ENCODE measurements at regions not wholly inside any gene's neighbourhood (a gene's known extent, or its start where the extent isn't known, plus 50 kb on each side); places are given as distances from the start of the nearest gene placed in this dataset.

DNA sequence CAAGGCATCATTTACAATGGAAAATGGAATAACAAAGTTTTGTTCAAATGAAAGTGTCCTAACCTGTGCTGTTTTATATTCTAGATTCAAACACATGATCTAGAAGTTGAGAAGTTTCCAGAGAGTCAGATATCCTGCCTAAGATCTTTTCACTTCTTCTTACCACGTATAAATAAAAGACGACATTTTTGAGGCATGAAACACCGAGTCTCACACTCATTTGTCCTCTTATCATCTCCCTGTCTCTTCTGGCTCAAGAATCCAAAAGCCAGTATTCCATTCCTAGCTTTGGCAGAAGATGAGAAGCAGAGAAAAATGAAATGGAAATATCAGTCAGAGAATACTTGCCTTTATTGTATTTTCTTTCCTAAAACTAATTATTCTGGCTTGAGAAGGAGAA lies 738.6 kb upstream of the NR2F2 start:
- TF ChIP-seq, protein P1, sequence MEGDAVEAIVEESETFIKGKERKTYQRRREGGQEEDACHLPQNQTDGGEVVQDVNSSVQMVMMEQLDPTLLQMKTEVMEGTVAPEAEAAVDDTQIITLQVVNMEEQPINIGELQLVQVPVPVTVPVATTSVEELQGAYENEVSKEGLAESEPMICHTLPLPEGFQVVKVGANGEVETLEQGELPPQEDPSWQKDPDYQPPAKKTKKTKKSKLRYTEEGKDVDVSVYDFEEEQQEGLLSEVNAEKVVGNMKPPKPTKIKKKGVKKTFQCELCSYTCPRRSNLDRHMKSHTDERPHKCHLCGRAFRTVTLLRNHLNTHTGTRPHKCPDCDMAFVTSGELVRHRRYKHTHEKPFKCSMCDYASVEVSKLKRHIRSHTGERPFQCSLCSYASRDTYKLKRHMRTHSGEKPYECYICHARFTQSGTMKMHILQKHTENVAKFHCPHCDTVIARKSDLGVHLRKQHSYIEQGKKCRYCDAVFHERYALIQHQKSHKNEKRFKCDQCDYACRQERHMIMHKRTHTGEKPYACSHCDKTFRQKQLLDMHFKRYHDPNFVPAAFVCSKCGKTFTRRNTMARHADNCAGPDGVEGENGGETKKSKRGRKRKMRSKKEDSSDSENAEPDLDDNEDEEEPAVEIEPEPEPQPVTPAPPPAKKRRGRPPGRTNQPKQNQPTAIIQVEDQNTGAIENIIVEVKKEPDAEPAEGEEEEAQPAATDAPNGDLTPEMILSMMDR (IDR thresholded peaks at IDR 0.05) = no peak
- no peak for TF ChIP-seq POLR2A (IDR thresholded peaks at IDR 0.05)
